Natural killer cell (primary cell): ENCODE measurements at regions not wholly inside any gene's neighbourhood (a gene's known extent, or its start where the extent isn't known, plus 50 kb on each side); places are given as distances from the start of the nearest gene placed in this dataset.
A peak's percentile ranks its signal among the peaks of the same experiment; 100 is the strongest.

ENCODE experiments used
- ATAC-seq, 3 donors: fragments of 150-1000 bp in 2 of 3; fragments of 200-7000 bp in 1 of 3; cut with Tn5 transposase; 1 replicate in 1 of 3; 2 replicates in 2 of 3; pipeline ENCODE4 v1.10.0; 2021; ENCODE audit warnings: mild to moderate bottlenecking in 2 of 3, moderate library complexity in 2 of 3
- DNase-seq, 2 donors: peaks; one replicate each; pipeline versions ENCODE4 v3.0.0 to v3.0.0-alpha.2; 2013 to 2021; ENCODE audit warnings: mixed read lengths in 1 of 2
- H3K27ac ChIP-seq: one replicate; pipeline ENCODE4 v1.5.1; 2013; ENCODE audit warnings: mild to moderate bottlenecking, low read length
- H3K27me3 ChIP-seq: one replicate; pipeline ENCODE4 v1.6.1; 2013; ENCODE audit warnings: low read length; ENCODE audit not compliant: control insufficient read depth, insufficient read depth
- H3K36me3 ChIP-seq: one replicate; pipeline ENCODE4 v1.6.1; 2013; ENCODE audit warnings: low read length; ENCODE audit not compliant: control insufficient read depth, insufficient read depth
- H3K4me1 ChIP-seq: one replicate; pipeline ENCODE4 v1.6.1; 2013; ENCODE audit warnings: low read length; ENCODE audit not compliant: control insufficient read depth, insufficient read depth
- H3K4me3 ChIP-seq: one replicate; pipeline ENCODE4 v1.5.1; 2013; ENCODE audit warnings: low read length
- H3K9me3 ChIP-seq: one replicate; pipeline ENCODE4 v1.6.1; 2013; ENCODE audit warnings: low read length; ENCODE audit not compliant: control insufficient read depth, insufficient read depth
- H3K27ac Mint-ChIP-seq, 2 donors: one replicate each; pipeline ENCODE4 v1.8.0; 2022; ENCODE audit warnings: mild to moderate bottlenecking in 2 of 2, mixed read lengths in 2 of 2, moderate library complexity in 1 of 2
- H3K27me3 Mint-ChIP-seq, 2 donors: one replicate each; pipeline ENCODE4 v1.8.0; 2022; ENCODE audit warnings: low read depth in 2 of 2, mixed read lengths in 2 of 2
- H3K36me3 Mint-ChIP-seq: one replicate; pipeline ENCODE4 v1.8.0; 2022; ENCODE audit warnings: mixed read lengths
- H3K4me1 Mint-ChIP-seq, 2 donors: one replicate each; pipeline ENCODE4 v1.8.0; 2022; ENCODE audit warnings: mixed read lengths in 2 of 2
- H3K4me3 Mint-ChIP-seq: one replicate; pipeline ENCODE4 v1.8.0; 2022; ENCODE audit warnings: mild to moderate bottlenecking, moderate library complexity, mixed read lengths
- H3K9me3 Mint-ChIP-seq, 2 donors: one replicate each; pipeline ENCODE4 v1.8.0; 2022; ENCODE audit warnings: mixed read lengths in 2 of 2
- WGBS: methylation state at CpG from one replicate; pipeline ENCODE4 v1.1.7; 2013; ENCODE audit warnings: missing lambda C conversion rate; ENCODE audit not compliant: insufficient coverage; 5-methylcytosine and 5-hydroxymethylcytosine counted together
- intact Hi-C: fragments of 100-400 bp; cut with micrococcal nuclease; formaldehyde crosslinking; loops from one replicate; pipeline ENCODE4 v1.14.2; 2022
- TF ChIP-seq, protein P1 (sequence below): fragments of 200-600 bp; IDR thresholded peaks from one replicate; pipeline ENCODE4 v1.8.0; 2022; ENCODE audit warnings: antibody characterized with exemption

DNA sequence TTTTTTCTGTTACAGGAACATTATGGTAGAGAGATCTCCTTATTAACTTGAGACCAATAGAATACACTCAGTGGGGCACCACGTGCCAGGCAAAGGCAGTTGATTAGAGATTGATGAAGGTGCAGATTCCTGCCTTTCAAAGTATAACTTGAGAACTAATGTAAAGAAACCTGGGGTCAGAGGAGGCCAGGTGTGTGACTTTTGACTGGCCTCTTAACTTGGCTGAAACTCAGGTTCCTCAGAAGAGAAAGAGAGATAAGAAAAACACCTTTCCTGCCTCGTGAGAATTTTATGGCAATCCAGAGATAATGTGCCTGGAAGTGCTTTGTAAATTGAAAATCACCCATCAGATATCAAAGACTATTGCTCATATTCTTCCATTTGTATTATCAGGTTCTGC lies 110.7 kb upstream of the GZMB start:
- Mint-ChIP-seq H3K27ac (no peak overlapping the region), H3K36me3 (no peaks in the 10 kb centered on the region), H3K9me3 (peaks cover 0 to 4% of the 10 kb centered on the region in 2 donors), H3K27me3 (peaks cover 10 to 17% of the 10 kb centered on the region in 2 donors), H3K4me3 (no peak overlapping the region), H3K4me1 (no peaks in the 10 kb centered on the region)
- Histone ChIP-seq H3K27ac (no peak overlapping the region), H3K4me1 (no peaks in the 10 kb centered on the region), H3K4me3 (no peak overlapping the region), H3K27me3 (no peaks in the 10 kb centered on the region), H3K9me3 (no peaks in the 10 kb centered on the region), H3K36me3 (no peaks in the 10 kb centered on the region)
- TF ChIP-seq, protein P1, sequence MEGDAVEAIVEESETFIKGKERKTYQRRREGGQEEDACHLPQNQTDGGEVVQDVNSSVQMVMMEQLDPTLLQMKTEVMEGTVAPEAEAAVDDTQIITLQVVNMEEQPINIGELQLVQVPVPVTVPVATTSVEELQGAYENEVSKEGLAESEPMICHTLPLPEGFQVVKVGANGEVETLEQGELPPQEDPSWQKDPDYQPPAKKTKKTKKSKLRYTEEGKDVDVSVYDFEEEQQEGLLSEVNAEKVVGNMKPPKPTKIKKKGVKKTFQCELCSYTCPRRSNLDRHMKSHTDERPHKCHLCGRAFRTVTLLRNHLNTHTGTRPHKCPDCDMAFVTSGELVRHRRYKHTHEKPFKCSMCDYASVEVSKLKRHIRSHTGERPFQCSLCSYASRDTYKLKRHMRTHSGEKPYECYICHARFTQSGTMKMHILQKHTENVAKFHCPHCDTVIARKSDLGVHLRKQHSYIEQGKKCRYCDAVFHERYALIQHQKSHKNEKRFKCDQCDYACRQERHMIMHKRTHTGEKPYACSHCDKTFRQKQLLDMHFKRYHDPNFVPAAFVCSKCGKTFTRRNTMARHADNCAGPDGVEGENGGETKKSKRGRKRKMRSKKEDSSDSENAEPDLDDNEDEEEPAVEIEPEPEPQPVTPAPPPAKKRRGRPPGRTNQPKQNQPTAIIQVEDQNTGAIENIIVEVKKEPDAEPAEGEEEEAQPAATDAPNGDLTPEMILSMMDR: no peak
- DNase-seq (no peak), ATAC-seq (no peak)
- intact Hi-C loops: no loop called here
- 50% methylated on average over 1 of the region's 2 CpGs for WGBS

DNA sequence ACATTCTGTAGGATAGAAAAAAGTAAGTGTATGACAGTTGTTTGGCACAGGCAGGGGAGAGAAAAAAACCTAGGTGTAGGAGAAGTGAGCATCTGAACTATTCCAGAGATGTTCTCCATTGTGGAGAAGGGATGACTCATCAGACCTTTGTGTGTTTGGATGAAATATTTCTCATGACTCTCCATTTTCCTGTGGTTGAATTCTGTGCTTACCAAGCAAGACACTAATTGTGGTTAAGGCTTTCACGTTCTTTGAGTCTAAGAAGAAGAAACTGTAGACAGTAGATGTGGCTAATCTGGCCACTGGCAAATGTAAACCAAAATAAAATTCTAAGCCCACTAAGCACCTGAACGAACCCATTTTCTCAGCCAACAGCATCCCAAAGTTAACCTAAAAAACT lies 107.9 kb upstream of the GZMB start:
- Mint-ChIP-seq H3K27ac (no peak overlapping the region), H3K4me1 (no peaks in the 10 kb centered on the region), H3K4me3 (no peak overlapping the region), H3K27me3 (peaks cover 6 to 11% of the 10 kb centered on the region in 2 donors), H3K36me3 (no peaks in the 10 kb centered on the region), H3K9me3 (no peaks in the 10 kb centered on the region)
- intact Hi-C loops: no loop called here
- no peaks in the 10 kb centered on the region for H3K27me3 ChIP-seq
- no peak overlapping the region for H3K27ac ChIP-seq
- H3K36me3 ChIP-seq: no peaks in the 10 kb centered on the region
- ATAC-seq (no peak), DNase-seq (no peak)
- H3K4me1 ChIP-seq: no peaks in the 10 kb centered on the region
- WGBS: 29% methylated on average over 2 of the region's 2 CpGs
- no peak overlapping the region for H3K4me3 ChIP-seq
- TF ChIP-seq, protein P1: no peak
- H3K9me3 ChIP-seq: no peaks in the 10 kb centered on the region

DNA sequence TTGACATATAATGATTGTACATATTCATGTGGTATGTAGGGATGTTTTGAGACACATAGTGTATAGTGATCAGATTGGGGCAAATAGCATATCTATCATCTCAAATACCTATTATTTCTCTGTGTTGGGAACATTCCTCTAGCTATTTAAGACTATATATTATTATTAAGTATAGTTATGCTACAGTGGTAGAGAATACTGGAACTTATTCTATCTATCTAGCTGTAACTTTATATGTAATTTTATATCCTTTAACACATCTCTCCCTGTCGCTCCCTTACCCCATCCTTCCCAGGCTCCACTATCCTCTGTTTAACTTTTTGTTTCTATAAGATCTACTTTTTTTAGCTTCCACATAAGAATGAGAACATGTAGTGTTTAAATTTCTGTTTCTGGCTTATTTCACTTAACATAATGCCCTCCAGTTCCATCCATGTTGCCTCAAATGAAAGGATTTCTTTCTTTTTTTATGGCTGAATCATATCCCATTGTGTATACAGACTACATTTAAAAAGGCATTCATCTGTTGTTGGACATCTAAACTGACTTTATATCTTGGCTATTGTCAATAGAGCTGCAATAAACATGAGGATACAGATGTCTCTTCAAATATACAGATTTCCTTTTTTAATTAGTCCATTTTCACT lies 102.1 kb upstream of the GZMB start:
- intact Hi-C loops: no loop called here
- H3K4me3 ChIP-seq: no peak overlapping the region
- no peaks in the 10 kb centered on the region for H3K27me3 ChIP-seq
- TF ChIP-seq, protein P1: no peak
- Mint-ChIP-seq H3K27me3 (no peaks in the 10 kb centered on the region), H3K27ac (no peak overlapping the region), H3K9me3 (no peaks in the 10 kb centered on the region), H3K4me3 (no peak overlapping the region), H3K4me1 (peaks cover 6 to 7% of the 10 kb centered on the region in 2 donors), H3K36me3 (peaks cover 10% of the 10 kb centered on the region)
- WGBS: no CpG with 5 or more reads among the region's 1 CpG
- no peak overlapping the region for H3K27ac ChIP-seq
- no peaks in the 10 kb centered on the region for H3K9me3 ChIP-seq
- H3K4me1 ChIP-seq: no peaks in the 10 kb centered on the region
- ATAC-seq (no peak), DNase-seq (no peak)
- no peaks in the 10 kb centered on the region for H3K36me3 ChIP-seq

DNA sequence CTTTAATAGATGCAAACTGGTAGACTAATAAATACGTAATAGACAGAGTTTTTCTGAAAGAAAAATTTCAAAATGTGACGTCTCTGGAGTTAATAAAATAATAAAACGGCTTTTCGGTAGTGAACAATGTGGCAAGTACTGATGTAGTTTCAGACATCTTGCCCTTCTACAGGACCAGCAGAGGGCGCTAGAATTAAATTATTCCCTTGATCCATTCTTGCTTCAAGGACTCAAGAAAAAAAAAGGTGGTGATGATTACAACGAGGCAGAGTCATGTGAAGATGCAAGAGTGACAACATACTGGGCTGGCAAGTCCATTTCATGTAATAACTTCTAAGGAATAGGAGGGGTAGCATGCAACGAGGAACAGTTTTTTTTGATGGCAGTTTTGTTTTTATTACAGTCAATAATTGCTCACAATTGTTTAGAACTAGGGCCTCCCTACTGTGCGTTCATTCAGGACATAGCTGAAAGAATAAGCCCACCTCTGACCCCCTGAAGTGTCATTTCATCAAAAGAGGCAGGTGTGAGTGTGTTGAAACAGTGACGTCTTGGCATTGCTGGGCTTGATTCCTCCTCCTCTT lies 101.0 kb upstream of the GZMB start:
- Histone ChIP-seq H3K36me3 (no peaks in the 10 kb centered on the region), H3K27ac (no peak overlapping the region), H3K9me3 (no peaks in the 10 kb centered on the region), H3K27me3 (no peaks in the 10 kb centered on the region), H3K4me3 (no peak overlapping the region), H3K4me1 (no peaks in the 10 kb centered on the region)
- DNase-seq (peak in 1 of 2 donors; percentile 67), ATAC-seq (peak; percentile 75 to 85 (median 83))
- peaks cover 6 to 7% of the 10 kb centered on the region in 2 donors for H3K4me1 Mint-ChIP-seq
- intact Hi-C loops: no loop called here
- H3K9me3 Mint-ChIP-seq: no peaks in the 10 kb centered on the region
- peaks cover 15% of the 10 kb centered on the region for H3K36me3 Mint-ChIP-seq
- H3K27me3 Mint-ChIP-seq: no peaks in the 10 kb centered on the region
- no peak overlapping the region for H3K4me3 Mint-ChIP-seq
- TF ChIP-seq, protein P1: peak; percentile 86
- H3K27ac Mint-ChIP-seq: no peak overlapping the region
- 31% methylated on average over 9 of the region's 9 CpGs for WGBS
